ENCODE measurements at regions not wholly inside any gene's neighbourhood (a gene's known extent, or its start where the extent isn't known, plus 50 kb on each side); places are given as distances from the start of the nearest gene placed in this dataset.

- DNase-seq, result peak; percentile 63
- Histone ChIP-seq H3K9ac (ENCODE audit: low read length) (no peak overlapping the region), H3K27me3 (ENCODE audit: insufficient read depth, low read length, poor library complexity) (no peaks in the 10 kb centered on the region), H3K4ac (ENCODE audit: low read depth, low read length) (no peak overlapping the region), H3K4me2 (ENCODE audit: low read length) (no peak overlapping the region), H3K4me3 (ENCODE audit: low read length) (no peak overlapping the region), H3K23ac (ENCODE audit: low read length) (no peak overlapping the region), H3K56ac (ENCODE audit: low read length) (no peak overlapping the region), H3K4me1 (ENCODE audit: control insufficient read depth, low read depth, low read length) (no peaks in the 10 kb centered on the region), H3K79me1 (ENCODE audit: low read length) (no peaks in the 10 kb centered on the region), H2BK5ac (ENCODE audit: low read length) (no peak overlapping the region), H4K8ac (ENCODE audit: low read depth, low read length) (no peak overlapping the region), H3K18ac (ENCODE audit: low read length) (no peak overlapping the region), H3K79me2 (ENCODE audit: control insufficient read depth, insufficient read depth, low read length) (no peaks in the 10 kb centered on the region), H2AK5ac (ENCODE audit: low read length) (no peak overlapping the region), H2BK15ac (replicated peaks; ENCODE audit: low read depth) (no peak overlapping the region), H2BK120ac (ENCODE audit: low read depth, low read length) (no peak overlapping the region), H3K36me3 (ENCODE audit: control insufficient read depth, insufficient read depth, low read length) (no peaks in the 10 kb centered on the region), H4K5ac (ENCODE audit: low read length) (no peak overlapping the region), H3K27ac (ENCODE audit: low read depth, low read length) (no peak overlapping the region)
- WGBS (ENCODE audit: extremely low coverage, insufficient coverage, low lambda C conversion rate), result no CpG with 5 or more reads among the region's 3 CpGs
These were observed 342.0 kb upstream of the DLGAP1 start for GRCh38 chr18:4797002-4797685.

DNA sequence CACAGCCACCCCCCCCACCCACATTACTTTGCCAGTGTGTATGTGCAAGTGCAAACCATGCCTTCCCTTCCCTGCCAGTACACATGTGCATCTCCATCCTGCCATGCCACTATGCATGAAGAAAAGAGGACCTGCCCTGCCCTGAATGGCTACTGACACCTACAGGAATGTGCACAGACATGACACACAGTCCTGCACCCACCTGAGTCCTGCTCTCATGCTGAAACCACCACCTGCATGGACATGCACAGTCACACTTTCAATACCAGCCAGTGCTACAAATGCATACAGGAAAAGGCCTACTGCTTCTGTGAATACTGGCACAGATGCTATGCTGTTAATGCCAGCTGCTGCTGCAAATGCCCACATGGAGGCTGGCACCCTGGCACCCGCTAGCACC, 334.4 kb upstream of the DLGAP1 start:
- DNase-seq, result no peak
- H3K4me3 ChIP-seq (ENCODE audit: low read length), result no peak overlapping the region
- H3K4ac ChIP-seq (ENCODE audit: low read depth, low read length), result no peak overlapping the region
- no peak overlapping the region for H3K9ac ChIP-seq (ENCODE audit: low read length)
- no peak overlapping the region for H3K56ac ChIP-seq (ENCODE audit: low read length)
- H3K18ac ChIP-seq (ENCODE audit: low read length), result no peak overlapping the region
- H3K79me1 ChIP-seq (ENCODE audit: low read length), result no peaks in the 10 kb centered on the region
- no peak overlapping the region for H2BK15ac ChIP-seq (replicated peaks; ENCODE audit: low read depth)
- no peak overlapping the region for H3K27ac ChIP-seq (ENCODE audit: low read depth, low read length)
- no peak overlapping the region for H3K4me2 ChIP-seq (ENCODE audit: low read length)
- no peak overlapping the region for H3K23ac ChIP-seq (ENCODE audit: low read length)
- H3K36me3 ChIP-seq (ENCODE audit: control insufficient read depth, insufficient read depth, low read length), result no peaks in the 10 kb centered on the region
- no peaks in the 10 kb centered on the region for H3K4me1 ChIP-seq (ENCODE audit: control insufficient read depth, low read depth, low read length)
- no CpG with 5 or more reads among the region's 1 CpG for WGBS (ENCODE audit: extremely low coverage, insufficient coverage, low lambda C conversion rate)
- no peak overlapping the region for H2BK5ac ChIP-seq (ENCODE audit: low read length)
- H3K27me3 ChIP-seq (ENCODE audit: insufficient read depth, low read length, poor library complexity), result no peaks in the 10 kb centered on the region
- no peak overlapping the region for H4K8ac ChIP-seq (ENCODE audit: low read depth, low read length)
- H4K5ac ChIP-seq (ENCODE audit: low read length), result no peak overlapping the region
- H3K79me2 ChIP-seq (ENCODE audit: control insufficient read depth, insufficient read depth, low read length), result no peaks in the 10 kb centered on the region
- H2BK120ac ChIP-seq (ENCODE audit: low read depth, low read length), result no peak overlapping the region
- no peak overlapping the region for H2AK5ac ChIP-seq (ENCODE audit: low read length)

DNA sequence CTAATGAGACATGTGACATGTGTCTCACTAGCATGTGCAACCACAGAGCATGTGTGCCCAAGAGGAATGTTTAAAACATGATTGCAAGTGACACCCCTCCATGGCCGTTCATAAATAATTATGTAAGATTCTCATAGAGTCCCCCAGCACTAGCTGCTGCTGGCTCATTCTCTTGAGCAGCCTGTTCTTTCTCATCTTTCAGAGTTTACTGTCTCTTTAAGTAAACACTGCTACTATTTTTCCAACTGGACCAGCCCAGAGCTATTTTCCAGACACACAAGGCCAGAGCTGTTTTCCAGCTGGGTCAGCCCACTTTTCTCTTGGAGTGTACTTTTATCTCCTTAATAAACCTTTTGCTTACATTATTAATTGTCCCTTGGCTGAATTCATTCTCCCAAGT, 326.8 kb upstream of the DLGAP1 start:
- no peak overlapping the region for H3K4ac ChIP-seq (ENCODE audit: low read depth, low read length)

GRCh38 chr18:4765401-4765800, 310.3 kb upstream of the DLGAP1 start:
- no peak overlapping the region for H4K5ac ChIP-seq (ENCODE audit: low read length)
- H3K27ac ChIP-seq (ENCODE audit: low read depth, low read length), result no peak overlapping the region
- H3K4me3 ChIP-seq (ENCODE audit: low read length), result no peak overlapping the region
- H2BK5ac ChIP-seq (ENCODE audit: low read length), result no peak overlapping the region
- H3K79me1 ChIP-seq (ENCODE audit: low read length), result no peaks in the 10 kb centered on the region
- no peaks in the 10 kb centered on the region for H3K79me2 ChIP-seq (ENCODE audit: control insufficient read depth, insufficient read depth, low read length)
- H3K56ac ChIP-seq (ENCODE audit: low read length), result no peak overlapping the region
- H2BK15ac ChIP-seq (replicated peaks; ENCODE audit: low read depth), result no peak overlapping the region
- no peak overlapping the region for H2BK120ac ChIP-seq (ENCODE audit: low read depth, low read length)
- no peak overlapping the region for H3K4ac ChIP-seq (ENCODE audit: low read depth, low read length)
- no peaks in the 10 kb centered on the region for H3K36me3 ChIP-seq (ENCODE audit: control insufficient read depth, insufficient read depth, low read length)
- no peak overlapping the region for H3K23ac ChIP-seq (ENCODE audit: low read length)
- peak; percentile 27 for DNase-seq
- no peaks in the 10 kb centered on the region for H3K27me3 ChIP-seq (ENCODE audit: insufficient read depth, low read length, poor library complexity)
- no CpG with 5 or more reads among the region's 3 CpGs for WGBS (ENCODE audit: extremely low coverage, insufficient coverage, low lambda C conversion rate)
- H3K9ac ChIP-seq (ENCODE audit: low read length), result no peak overlapping the region
- no peak overlapping the region for H3K18ac ChIP-seq (ENCODE audit: low read length)
- no peak overlapping the region for H4K8ac ChIP-seq (ENCODE audit: low read depth, low read length)
- no peak overlapping the region for H3K4me2 ChIP-seq (ENCODE audit: low read length)
- no peaks in the 10 kb centered on the region for H3K4me1 ChIP-seq (ENCODE audit: control insufficient read depth, low read depth, low read length)
- H2AK5ac ChIP-seq (ENCODE audit: low read length), result no peak overlapping the region

More for the DNA sequence above, 326.8 kb upstream of the DLGAP1 start:
- Histone ChIP-seq H3K4me3 (ENCODE audit: low read length) (no peak overlapping the region), H3K23ac (ENCODE audit: low read length) (no peak overlapping the region), H2AK5ac (ENCODE audit: low read length) (no peak overlapping the region), H3K4me1 (ENCODE audit: control insufficient read depth, low read depth, low read length) (no peaks in the 10 kb centered on the region), H3K79me2 (ENCODE audit: control insufficient read depth, insufficient read depth, low read length) (no peaks in the 10 kb centered on the region), H3K4me2 (ENCODE audit: low read length) (no peak overlapping the region), H2BK15ac (replicated peaks; ENCODE audit: low read depth) (no peak overlapping the region), H2BK5ac (ENCODE audit: low read length) (no peak overlapping the region), H3K27ac (ENCODE audit: low read depth, low read length) (no peak overlapping the region), H3K27me3 (ENCODE audit: insufficient read depth, low read length, poor library complexity) (no peaks in the 10 kb centered on the region), H3K36me3 (ENCODE audit: control insufficient read depth, insufficient read depth, low read length) (no peaks in the 10 kb centered on the region), H4K5ac (ENCODE audit: low read length) (no peak overlapping the region), H2BK120ac (ENCODE audit: low read depth, low read length) (no peak overlapping the region), H3K9ac (ENCODE audit: low read length) (no peak overlapping the region), H4K8ac (ENCODE audit: low read depth, low read length) (no peak overlapping the region), H3K79me1 (ENCODE audit: low read length) (no peaks in the 10 kb centered on the region), H3K56ac (ENCODE audit: low read length) (no peak overlapping the region), H3K18ac (ENCODE audit: low read length) (no peak overlapping the region)
- DNase-seq, result no peak
- WGBS (ENCODE audit: extremely low coverage, insufficient coverage, low lambda C conversion rate), result no CpG with 5 or more reads among the region's 1 CpG

DNA sequence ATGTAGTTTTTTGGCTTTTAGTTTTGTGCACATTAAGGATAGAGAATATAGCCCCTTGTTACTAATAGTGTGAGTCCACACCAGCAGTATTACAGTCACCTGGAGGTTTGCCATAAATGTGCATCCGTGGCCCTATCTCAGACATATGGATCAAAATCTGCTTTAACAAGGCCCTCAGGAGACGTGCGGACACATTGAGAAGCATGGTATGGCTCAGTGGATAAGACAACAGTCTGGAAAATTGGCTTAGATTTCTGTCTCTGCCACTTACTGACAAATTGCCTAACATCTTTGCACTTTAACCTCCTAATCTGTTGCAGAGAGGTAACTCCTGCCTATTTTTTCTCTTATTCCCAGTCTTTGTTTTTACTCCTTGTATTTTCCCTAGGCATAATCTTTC, 307.2 kb upstream of the DLGAP1 start:
- no peak overlapping the region for H3K9ac ChIP-seq (ENCODE audit: low read length)
- H2BK120ac ChIP-seq (ENCODE audit: low read depth, low read length), result no peak overlapping the region
- H3K4me2 ChIP-seq (ENCODE audit: low read length), result no peak overlapping the region
- H3K23ac ChIP-seq (ENCODE audit: low read length), result no peak overlapping the region
- no peak overlapping the region for H4K8ac ChIP-seq (ENCODE audit: low read depth, low read length)
- no peak overlapping the region for H3K56ac ChIP-seq (ENCODE audit: low read length)
- no peak overlapping the region for H3K4me3 ChIP-seq (ENCODE audit: low read length)
- H3K4me1 ChIP-seq (ENCODE audit: control insufficient read depth, low read depth, low read length), result no peaks in the 10 kb centered on the region
- no CpG with 5 or more reads among the region's 3 CpGs for whole genome bisulfite sequencing (ENCODE audit: extremely low coverage, insufficient coverage, low lambda C conversion rate)
- H3K79me2 ChIP-seq (ENCODE audit: control insufficient read depth, insufficient read depth, low read length), result no peaks in the 10 kb centered on the region
- H2BK5ac ChIP-seq (ENCODE audit: low read length), result no peak overlapping the region
- no peak overlapping the region for H3K18ac ChIP-seq (ENCODE audit: low read length)
- no peak overlapping the region for H2AK5ac ChIP-seq (ENCODE audit: low read length)
- no peak overlapping the region for H4K5ac ChIP-seq (ENCODE audit: low read length)
- H3K36me3 ChIP-seq (ENCODE audit: control insufficient read depth, insufficient read depth, low read length), result no peaks in the 10 kb centered on the region
- DNase-seq, result no peak
- no peaks in the 10 kb centered on the region for H3K27me3 ChIP-seq (ENCODE audit: insufficient read depth, low read length, poor library complexity)
- H3K4ac ChIP-seq (ENCODE audit: low read depth, low read length), result no peak overlapping the region
- H3K27ac ChIP-seq (ENCODE audit: low read depth, low read length), result no peak overlapping the region
- H2BK15ac ChIP-seq (replicated peaks; ENCODE audit: low read depth), result no peak overlapping the region
- no peaks in the 10 kb centered on the region for H3K79me1 ChIP-seq (ENCODE audit: low read length)

DNA sequence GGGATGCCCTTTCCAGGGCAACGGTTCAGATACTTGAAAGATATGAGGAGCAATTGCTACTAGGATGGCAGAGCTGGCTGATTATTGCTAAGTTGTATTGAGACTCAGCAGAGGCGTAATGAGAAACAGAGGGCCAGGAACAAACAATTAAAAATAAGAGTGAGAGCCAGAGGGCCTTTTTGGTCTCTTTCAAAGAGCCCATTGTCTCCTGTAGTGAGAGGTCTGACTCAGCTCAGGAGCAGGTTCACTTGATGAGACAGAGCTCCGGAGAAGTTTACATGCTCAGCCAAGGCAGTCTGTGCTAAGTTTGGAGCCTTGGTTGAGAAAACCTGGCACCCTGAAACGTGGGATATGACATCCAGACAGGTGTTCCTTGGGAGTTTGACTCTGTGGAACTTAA, 303.9 kb upstream of the DLGAP1 start:
- H3K9ac ChIP-seq (ENCODE audit: low read length), result no peak overlapping the region
- no peak overlapping the region for H2BK5ac ChIP-seq (ENCODE audit: low read length)
- H2BK15ac ChIP-seq (replicated peaks; ENCODE audit: low read depth), result no peak overlapping the region
- no CpG with 5 or more reads among the region's 4 CpGs for WGBS (ENCODE audit: extremely low coverage, insufficient coverage, low lambda C conversion rate)
- no peak overlapping the region for H3K4me3 ChIP-seq (ENCODE audit: low read length)
- no peak overlapping the region for H3K4me2 ChIP-seq (ENCODE audit: low read length)
- H3K4me1 ChIP-seq (ENCODE audit: control insufficient read depth, low read depth, low read length), result no peaks in the 10 kb centered on the region
- no peak overlapping the region for H3K18ac ChIP-seq (ENCODE audit: low read length)
- no peak overlapping the region for H3K27ac ChIP-seq (ENCODE audit: low read depth, low read length)
- H2BK120ac ChIP-seq (ENCODE audit: low read depth, low read length), result no peak overlapping the region
- no peaks in the 10 kb centered on the region for H3K79me1 ChIP-seq (ENCODE audit: low read length)
- peak; percentile 8 for DNase-seq
- no peaks in the 10 kb centered on the region for H3K79me2 ChIP-seq (ENCODE audit: control insufficient read depth, insufficient read depth, low read length)
- H2AK5ac ChIP-seq (ENCODE audit: low read length), result no peak overlapping the region
- H4K8ac ChIP-seq (ENCODE audit: low read depth, low read length), result no peak overlapping the region
- no peak overlapping the region for H3K4ac ChIP-seq (ENCODE audit: low read depth, low read length)
- H3K36me3 ChIP-seq (ENCODE audit: control insufficient read depth, insufficient read depth, low read length), result no peaks in the 10 kb centered on the region
- no peak overlapping the region for H3K56ac ChIP-seq (ENCODE audit: low read length)
- H3K27me3 ChIP-seq (ENCODE audit: insufficient read depth, low read length, poor library complexity), result no peaks in the 10 kb centered on the region
- H3K23ac ChIP-seq (ENCODE audit: low read length), result no peak overlapping the region
- H4K5ac ChIP-seq (ENCODE audit: low read length), result no peak overlapping the region
